ENCODE measurements at regions not wholly inside any gene's neighbourhood (a gene's known extent, or its start where the extent isn't known, plus 50 kb on each side); places are given as distances from the start of the nearest gene placed in this dataset.

DNA sequence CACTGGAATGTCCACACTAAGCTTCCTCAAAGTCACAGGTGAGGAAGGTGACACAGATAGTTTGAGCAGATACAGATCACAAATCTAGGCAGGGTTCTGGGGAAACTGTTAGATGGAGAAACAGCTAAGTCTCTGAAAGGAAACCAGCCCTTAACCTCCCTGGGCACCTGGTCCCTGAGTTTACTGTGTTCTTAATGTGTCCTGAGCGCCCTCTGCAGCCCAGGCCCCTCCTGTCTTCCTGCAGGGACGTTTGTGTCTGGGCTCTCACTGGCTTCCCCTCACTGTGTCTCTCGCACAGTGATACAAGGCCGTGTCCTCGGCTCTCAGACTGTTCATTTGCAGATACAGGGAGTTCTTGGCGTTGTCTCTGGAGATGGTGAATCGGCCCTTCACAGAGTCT lies 684.3 kb downstream of the TMEM121 start:
- no peak overlapping the region for H3K27ac ChIP-seq
- WGBS, 2 donors = 38 to 55% methylated on average over 7 of the region's 7 CpGs
- TF ChIP-seq, protein P1, sequence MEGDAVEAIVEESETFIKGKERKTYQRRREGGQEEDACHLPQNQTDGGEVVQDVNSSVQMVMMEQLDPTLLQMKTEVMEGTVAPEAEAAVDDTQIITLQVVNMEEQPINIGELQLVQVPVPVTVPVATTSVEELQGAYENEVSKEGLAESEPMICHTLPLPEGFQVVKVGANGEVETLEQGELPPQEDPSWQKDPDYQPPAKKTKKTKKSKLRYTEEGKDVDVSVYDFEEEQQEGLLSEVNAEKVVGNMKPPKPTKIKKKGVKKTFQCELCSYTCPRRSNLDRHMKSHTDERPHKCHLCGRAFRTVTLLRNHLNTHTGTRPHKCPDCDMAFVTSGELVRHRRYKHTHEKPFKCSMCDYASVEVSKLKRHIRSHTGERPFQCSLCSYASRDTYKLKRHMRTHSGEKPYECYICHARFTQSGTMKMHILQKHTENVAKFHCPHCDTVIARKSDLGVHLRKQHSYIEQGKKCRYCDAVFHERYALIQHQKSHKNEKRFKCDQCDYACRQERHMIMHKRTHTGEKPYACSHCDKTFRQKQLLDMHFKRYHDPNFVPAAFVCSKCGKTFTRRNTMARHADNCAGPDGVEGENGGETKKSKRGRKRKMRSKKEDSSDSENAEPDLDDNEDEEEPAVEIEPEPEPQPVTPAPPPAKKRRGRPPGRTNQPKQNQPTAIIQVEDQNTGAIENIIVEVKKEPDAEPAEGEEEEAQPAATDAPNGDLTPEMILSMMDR (IDR thresholded peaks at IDR 0.05) = no peak
- no peak for TF ChIP-seq POLR2A (IDR thresholded peaks at IDR 0.05)
- intact Hi-C loops (cut with DNase I; ENCODE audit: low total_unique reads) = no loop called here
- H3K9me3 ChIP-seq = no peaks in the 10 kb centered on the region
- no peak overlapping the region for H3K4me3 ChIP-seq
- H3K27me3 ChIP-seq = no peaks in the 10 kb centered on the region
- DNase-seq = peak; percentile 26
- no peaks in the 10 kb centered on the region for H3K36me3 ChIP-seq (ENCODE audit: low read depth, missing control alignments)
- peaks cover 8% of the 10 kb centered on the region for H3K4me1 ChIP-seq

DNA sequence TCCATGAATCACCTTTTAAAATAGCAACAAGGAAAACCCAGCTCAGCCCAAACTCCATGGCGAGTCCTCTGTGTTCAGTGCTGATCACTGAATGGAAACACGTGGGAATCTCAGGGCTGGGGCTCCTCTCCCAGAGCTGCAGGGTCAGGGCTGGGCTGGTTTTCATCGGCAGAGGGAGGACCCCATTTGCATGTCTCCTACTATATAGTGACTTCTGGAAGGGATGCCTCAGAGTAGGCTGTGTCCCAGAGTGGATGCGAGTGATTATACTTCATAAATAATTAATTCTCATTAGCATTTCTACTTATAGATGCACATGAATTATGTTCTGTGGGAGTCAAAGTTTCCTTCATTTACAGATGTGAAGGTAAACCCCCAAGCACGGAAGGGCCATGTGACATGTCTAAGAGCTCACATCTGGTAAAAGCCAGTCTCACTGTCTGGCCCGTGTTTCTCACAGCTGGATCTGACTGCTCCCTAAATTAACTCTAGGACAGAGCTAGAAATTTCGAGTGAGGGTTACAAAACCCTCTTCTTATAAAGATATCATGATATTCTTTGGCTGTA lies 685.0 kb downstream of the TMEM121 start:
- DNase-seq = no peak
- Histone ChIP-seq H3K36me3 (ENCODE audit: low read depth, missing control alignments) (no peaks in the 10 kb centered on the region), H3K9me3 (no peaks in the 10 kb centered on the region), H3K4me3 (no peak overlapping the region), H3K4me1 (peaks cover 8% of the 10 kb centered on the region), H3K27me3 (no peaks in the 10 kb centered on the region), H3K27ac (no peak overlapping the region)
- intact Hi-C loops (cut with DNase I; ENCODE audit: low total_unique reads) = no loop called here
- TF ChIP-seq POLR2A (IDR thresholded peaks at IDR 0.05) = no peak
- TF ChIP-seq, protein P1 (IDR thresholded peaks at IDR 0.05) = no peak
- 59 to 61% methylated on average over 7 of the region's 7 CpGs for WGBS, 2 donors

DNA sequence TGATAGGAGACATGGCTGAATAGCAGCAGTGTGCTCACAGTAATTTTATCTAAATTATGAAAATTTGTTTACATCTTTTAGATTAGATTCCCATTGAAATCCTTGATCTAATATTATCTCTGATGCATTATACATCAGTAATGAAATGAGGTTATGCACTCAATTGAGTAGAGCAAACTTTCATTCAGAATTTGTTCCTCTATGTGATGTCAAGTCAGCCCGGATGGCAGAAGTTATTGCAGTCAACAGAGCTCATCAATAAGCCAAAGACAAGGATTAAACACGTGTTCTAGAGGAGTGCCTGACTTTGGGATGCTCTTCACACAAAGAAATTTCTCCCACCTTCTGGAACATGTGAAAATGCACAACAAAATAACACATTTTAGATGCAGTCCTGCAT lies 688.8 kb downstream of the TMEM121 start:
- Histone ChIP-seq H3K27me3 (no peaks in the 10 kb centered on the region), H3K27ac (no peak overlapping the region), H3K9me3 (no peaks in the 10 kb centered on the region), H3K4me1 (no peaks in the 10 kb centered on the region), H3K36me3 (ENCODE audit: low read depth, missing control alignments) (no peaks in the 10 kb centered on the region), H3K4me3 (no peak overlapping the region)
- no peak for DNase-seq
- WGBS, 2 donors = 37 to 57% methylated on average over 2 of the region's 2 CpGs
- intact Hi-C loops (cut with DNase I; ENCODE audit: low total_unique reads) = no loop called here
- no peak for TF ChIP-seq POLR2A (IDR thresholded peaks at IDR 0.05)
- TF ChIP-seq, protein P1 (IDR thresholded peaks at IDR 0.05) = no peak

DNA sequence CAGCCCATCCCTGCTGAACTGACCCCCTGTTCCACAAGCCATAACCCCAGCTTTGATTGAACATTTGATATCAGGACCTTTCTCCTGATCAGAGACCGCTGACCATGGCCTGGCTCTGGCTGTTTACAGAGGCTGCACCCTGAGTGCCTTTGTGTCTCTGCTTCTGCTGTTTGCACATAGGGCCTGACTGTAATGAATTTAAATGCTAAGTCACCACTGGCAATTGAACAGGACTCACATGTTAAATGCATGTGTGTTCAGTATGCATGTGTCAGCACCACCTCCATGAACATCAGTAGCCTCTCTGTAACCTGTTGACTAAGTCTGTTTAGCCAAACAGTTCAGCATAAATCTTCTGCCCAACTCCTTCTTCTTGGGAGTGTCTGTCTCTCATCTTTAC lies 690.3 kb downstream of the TMEM121 start:
- no peak for DNase-seq
- H3K27ac ChIP-seq = no peak overlapping the region
- no peaks in the 10 kb centered on the region for H3K27me3 ChIP-seq
- TF ChIP-seq, protein P1 (IDR thresholded peaks at IDR 0.05) = no peak
- no peak for TF ChIP-seq POLR2A (IDR thresholded peaks at IDR 0.05)
- H3K4me3 ChIP-seq = no peak overlapping the region
- intact Hi-C loops (cut with DNase I; ENCODE audit: low total_unique reads) = no loop called here
- no peaks in the 10 kb centered on the region for H3K9me3 ChIP-seq
- no peaks in the 10 kb centered on the region for H3K4me1 ChIP-seq
- no peaks in the 10 kb centered on the region for H3K36me3 ChIP-seq (ENCODE audit: low read depth, missing control alignments)
- WGBS, 2 donors = 70 to 73% methylated on average over 1 of the region's 1 CpG

DNA sequence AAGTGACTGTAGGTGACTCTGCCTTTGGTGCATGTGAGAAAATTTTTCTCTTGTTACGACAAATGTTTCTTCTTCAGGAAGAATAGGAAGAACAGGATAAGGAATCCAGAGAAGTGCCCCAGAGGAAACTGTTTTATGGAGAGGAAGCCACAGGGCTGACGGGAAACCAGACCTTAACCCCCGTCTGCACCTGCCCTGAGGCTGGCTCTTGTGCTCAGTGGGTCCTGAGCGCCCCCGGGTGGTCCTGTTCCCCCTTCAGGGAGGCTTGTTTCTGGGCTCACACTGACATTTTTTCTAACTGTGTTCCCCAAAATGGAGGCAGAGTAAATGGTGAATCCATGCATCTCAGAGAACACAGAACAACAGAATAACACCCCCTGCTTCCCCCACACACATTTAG lies 691.8 kb downstream of the TMEM121 start:
- DNase-seq = no peak
- no peaks in the 10 kb centered on the region for H3K27me3 ChIP-seq
- WGBS, 2 donors = 54 to 60% methylated on average over 5 of the region's 5 CpGs
- intact Hi-C loops (cut with DNase I; ENCODE audit: low total_unique reads) = no loop called here
- H3K4me3 ChIP-seq = no peak overlapping the region
- no peak for TF ChIP-seq POLR2A (IDR thresholded peaks at IDR 0.05)
- TF ChIP-seq, protein P1 (IDR thresholded peaks at IDR 0.05) = no peak
- no peak overlapping the region for H3K27ac ChIP-seq
- H3K36me3 ChIP-seq (ENCODE audit: low read depth, missing control alignments) = no peaks in the 10 kb centered on the region
- no peaks in the 10 kb centered on the region for H3K9me3 ChIP-seq
- H3K4me1 ChIP-seq = no peaks in the 10 kb centered on the region

Data from testis (tissue), 2 donors.